ENCODE measurements at regions not wholly inside any gene's neighbourhood (a gene's known extent, or its start where the extent isn't known, plus 50 kb on each side); places are given as distances from the start of the nearest gene placed in this dataset.

DNA sequence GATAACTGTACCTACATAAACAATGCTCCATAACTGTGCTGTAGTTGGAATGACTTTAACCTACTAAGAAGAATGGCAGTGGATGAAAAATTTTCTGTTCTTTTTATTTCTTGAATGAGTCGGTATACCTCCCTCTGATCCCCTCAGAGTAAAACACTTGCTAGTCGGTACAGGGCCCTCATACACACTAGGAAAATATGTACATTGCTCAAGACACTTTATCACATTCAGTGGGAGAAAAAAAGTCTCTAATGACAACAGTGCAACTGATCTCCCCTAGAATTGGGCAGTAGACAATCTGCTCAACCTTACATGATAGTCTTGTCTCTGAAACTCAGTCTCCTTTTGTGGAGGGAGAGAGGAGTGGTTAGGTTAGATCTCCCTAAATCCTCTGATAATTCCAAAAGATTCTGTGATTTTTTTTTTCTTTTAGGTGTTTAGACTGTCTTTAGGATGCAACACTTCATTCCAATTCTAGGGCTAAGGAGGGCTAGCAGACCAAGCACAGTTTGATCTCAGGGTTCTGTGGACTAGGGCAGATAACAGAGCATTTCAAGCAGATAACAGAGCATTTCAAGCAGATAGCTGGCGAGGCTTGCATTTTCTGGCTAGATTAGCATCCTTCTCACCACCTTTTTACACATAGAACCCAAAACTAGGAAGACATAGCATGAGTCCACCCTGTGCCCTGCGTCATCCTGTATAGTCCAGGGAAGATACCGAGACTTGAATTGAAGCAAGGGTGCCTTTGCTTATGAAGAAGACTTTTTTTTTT, 100.3 kb upstream of the TNFAIP3 start:
- Histone ChIP-seq H3K27ac (ENCODE audit: low read depth in 2 of 2, low read length in 2 of 2) (no peak overlapping the region), H3K9me3 (ENCODE audit: control insufficient read depth in 2 of 3, insufficient read depth in 1 of 3, low read length in 3 of 3) (no peaks in the 10 kb centered on the region), H3K4me3 (ENCODE audit: low read length in 3 of 3) (no peak overlapping the region), H3K4me1 (ENCODE audit: control insufficient read depth in 2 of 3, insufficient read depth in 2 of 3, low read depth in 1 of 3, low read length in 3 of 3) (no peaks in the 10 kb centered on the region), H3K9ac (ENCODE audit: low read length in 3 of 3) (no peak overlapping the region), H3K36me3 (ENCODE audit: control insufficient read depth in 2 of 3, insufficient read depth in 3 of 3, low read length in 3 of 3) (no peaks in the 10 kb centered on the region), H3K27me3 (ENCODE audit: control insufficient read depth, insufficient read depth, low read length) (no peaks in the 10 kb centered on the region)
- intact Hi-C loops (cut with DNase I) = no loop called here
- FAIRE-seq (no peak), DNase-seq (no peak)
- TF ChIP-seq, protein P1, sequence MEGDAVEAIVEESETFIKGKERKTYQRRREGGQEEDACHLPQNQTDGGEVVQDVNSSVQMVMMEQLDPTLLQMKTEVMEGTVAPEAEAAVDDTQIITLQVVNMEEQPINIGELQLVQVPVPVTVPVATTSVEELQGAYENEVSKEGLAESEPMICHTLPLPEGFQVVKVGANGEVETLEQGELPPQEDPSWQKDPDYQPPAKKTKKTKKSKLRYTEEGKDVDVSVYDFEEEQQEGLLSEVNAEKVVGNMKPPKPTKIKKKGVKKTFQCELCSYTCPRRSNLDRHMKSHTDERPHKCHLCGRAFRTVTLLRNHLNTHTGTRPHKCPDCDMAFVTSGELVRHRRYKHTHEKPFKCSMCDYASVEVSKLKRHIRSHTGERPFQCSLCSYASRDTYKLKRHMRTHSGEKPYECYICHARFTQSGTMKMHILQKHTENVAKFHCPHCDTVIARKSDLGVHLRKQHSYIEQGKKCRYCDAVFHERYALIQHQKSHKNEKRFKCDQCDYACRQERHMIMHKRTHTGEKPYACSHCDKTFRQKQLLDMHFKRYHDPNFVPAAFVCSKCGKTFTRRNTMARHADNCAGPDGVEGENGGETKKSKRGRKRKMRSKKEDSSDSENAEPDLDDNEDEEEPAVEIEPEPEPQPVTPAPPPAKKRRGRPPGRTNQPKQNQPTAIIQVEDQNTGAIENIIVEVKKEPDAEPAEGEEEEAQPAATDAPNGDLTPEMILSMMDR (IDR thresholded peaks at IDR 0.05; ENCODE audit: borderline replicate concordance, extremely low read depth, insufficient read depth) = no peak

DNA sequence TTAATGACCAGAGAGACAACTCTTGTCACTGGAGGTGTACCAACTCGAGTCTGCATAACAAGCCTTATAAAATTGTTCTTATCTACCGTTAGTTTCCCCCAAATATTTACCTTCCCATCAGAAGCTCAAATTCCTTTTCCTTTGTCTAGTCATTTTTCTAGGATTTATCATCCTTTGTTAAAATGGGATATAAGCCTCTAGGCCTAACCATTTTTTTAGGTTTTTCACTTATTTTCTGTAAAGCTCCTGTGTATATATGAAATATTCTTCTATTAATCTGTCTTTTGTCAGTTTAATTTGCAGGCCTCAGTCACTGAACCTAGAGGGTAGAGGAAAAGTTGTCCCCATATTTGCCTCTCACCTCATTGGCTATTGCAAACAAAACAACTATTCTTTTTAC, 99.6 kb upstream of the TNFAIP3 start:
- TF ChIP-seq, protein P1 (IDR thresholded peaks at IDR 0.05; ENCODE audit: borderline replicate concordance, extremely low read depth, insufficient read depth) = no peak
- Histone ChIP-seq H3K4me3 (ENCODE audit: low read length in 3 of 3) (no peak overlapping the region), H3K36me3 (ENCODE audit: control insufficient read depth in 2 of 3, insufficient read depth in 3 of 3, low read length in 3 of 3) (no peaks in the 10 kb centered on the region), H3K9ac (ENCODE audit: low read length in 3 of 3) (no peak overlapping the region), H3K9me3 (ENCODE audit: control insufficient read depth in 2 of 3, insufficient read depth in 1 of 3, low read length in 3 of 3) (no peaks in the 10 kb centered on the region), H3K27ac (ENCODE audit: low read depth in 2 of 2, low read length in 2 of 2) (no peak overlapping the region), H3K4me1 (ENCODE audit: control insufficient read depth in 2 of 3, insufficient read depth in 2 of 3, low read depth in 1 of 3, low read length in 3 of 3) (no peaks in the 10 kb centered on the region), H3K27me3 (ENCODE audit: control insufficient read depth, insufficient read depth, low read length) (no peaks in the 10 kb centered on the region)
- no peak for FAIRE-seq
- DNase-seq = no peak
- intact Hi-C loops (cut with DNase I) = no loop called here

DNA sequence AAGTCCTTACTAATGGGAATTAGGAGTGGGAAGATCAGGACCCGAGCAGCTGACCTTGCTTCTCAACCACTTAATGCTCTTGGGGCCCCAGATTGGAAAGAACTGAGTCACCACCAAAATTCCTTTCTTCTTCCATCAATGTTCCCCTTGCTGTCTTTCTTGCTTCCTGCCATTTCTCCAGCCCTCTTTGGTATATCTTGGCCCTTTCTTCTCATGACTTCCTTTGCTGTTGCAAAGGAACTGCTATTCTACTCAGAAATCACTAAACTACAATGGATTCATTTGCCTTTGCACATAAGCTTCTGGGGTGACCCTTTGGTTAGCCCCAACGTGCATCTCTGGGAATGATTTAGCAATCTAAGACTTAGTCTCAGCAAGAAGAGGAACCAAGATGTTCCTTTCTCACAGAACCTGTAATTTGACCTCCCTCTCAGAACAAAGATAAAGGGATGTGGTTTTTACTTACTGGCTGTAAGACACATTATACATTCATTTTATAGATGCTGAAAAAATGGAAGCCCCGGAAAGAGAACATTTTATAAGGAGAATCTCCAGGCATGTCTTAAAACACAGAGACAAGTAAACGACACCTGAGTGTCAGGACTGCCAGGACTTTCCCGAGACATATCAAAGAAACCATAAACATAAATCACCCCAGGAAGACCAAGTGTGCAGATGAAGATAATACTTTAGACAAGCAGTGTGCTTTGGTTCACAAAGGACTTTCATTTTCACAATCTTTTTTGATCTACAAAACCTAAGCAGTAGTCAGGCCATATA, 99.0 kb upstream of the TNFAIP3 start:
- no peaks in the 10 kb centered on the region for H3K27me3 ChIP-seq (ENCODE audit: control insufficient read depth, insufficient read depth, low read length)
- no peak overlapping the region for H3K9ac ChIP-seq (ENCODE audit: low read length in 3 of 3)
- no peaks in the 10 kb centered on the region for H3K9me3 ChIP-seq (ENCODE audit: control insufficient read depth in 2 of 3, insufficient read depth in 1 of 3, low read length in 3 of 3)
- no peaks in the 10 kb centered on the region for H3K4me1 ChIP-seq (ENCODE audit: control insufficient read depth in 2 of 3, insufficient read depth in 2 of 3, low read depth in 1 of 3, low read length in 3 of 3)
- H3K27ac ChIP-seq (ENCODE audit: low read depth in 2 of 2, low read length in 2 of 2) = no peak overlapping the region
- FAIRE-seq (no peak), DNase-seq (no peak)
- no peaks in the 10 kb centered on the region for H3K36me3 ChIP-seq (ENCODE audit: control insufficient read depth in 2 of 3, insufficient read depth in 3 of 3, low read length in 3 of 3)
- intact Hi-C loops (cut with DNase I) = no loop called here
- TF ChIP-seq, protein P1 (IDR thresholded peaks at IDR 0.05; ENCODE audit: borderline replicate concordance, extremely low read depth, insufficient read depth) = no peak
- no peak overlapping the region for H3K4me3 ChIP-seq (ENCODE audit: low read length in 3 of 3)
